ENCODE measurements at regions not wholly inside any gene's neighbourhood (a gene's known extent, or its start where the extent isn't known, plus 50 kb on each side); places are given as distances from the start of the nearest gene placed in this dataset.

GRCh38 chr12:67391034-67391433 lies 121.9 kb downstream of the CAND1 start:
- Histone ChIP-seq H3K14ac (ENCODE audit: insufficient read depth, low read length) (no peak overlapping the region), H3K4me1 (ENCODE audit: insufficient read depth, low read length) (no peaks in the 10 kb centered on the region), H3K23me2 (ENCODE audit: insufficient read length, low read depth, low read length, poor library complexity, severe bottlenecking) (no peaks in the 10 kb centered on the region), H3K4ac (ENCODE audit: low read depth, low read length) (no peak overlapping the region), H2BK12ac (ENCODE audit: insufficient read length, low read depth, low read length) (no peak overlapping the region), H4K8ac (replicated peaks; ENCODE audit: insufficient read length, low read depth, low read length) (no peak overlapping the region), H2AK5ac (ENCODE audit: insufficient read length, low read length) (no peak overlapping the region), H4K91ac (ENCODE audit: insufficient read length, low read depth, low read length) (no peak overlapping the region), H3K27ac (ENCODE audit: insufficient read length, low read depth, low read length) (no peak overlapping the region), H2BK5ac (ENCODE audit: insufficient read length, low read length) (no peak overlapping the region), H3K79me1 (ENCODE audit: insufficient read depth, low read depth, low read length, poor library complexity, severe bottlenecking) (no peaks in the 10 kb centered on the region), H3K56ac (ENCODE audit: insufficient read length, low read depth, low read length) (no peak overlapping the region), H3K79me2 (ENCODE audit: insufficient read depth, low read length) (no peaks in the 10 kb centered on the region), H3K27me3 (ENCODE audit: insufficient read depth, low read length) (no peaks in the 10 kb centered on the region), H2BK20ac (ENCODE audit: low read depth, low read length, poor library complexity, severe bottlenecking) (no peak overlapping the region), H3T11ph (ENCODE audit: low read length) (no peak overlapping the region), H2AFZ (ENCODE audit: low read length) (no peak overlapping the region), H4K5ac (ENCODE audit: insufficient read length, low read depth, low read length) (no peak overlapping the region), H3K18ac (ENCODE audit: insufficient read length, low read depth, low read length) (no peak overlapping the region), H3K9ac (ENCODE audit: extremely low read depth, insufficient read length, low read length) (no peak overlapping the region), H2BK15ac (ENCODE audit: low read depth, low read length) (no peak overlapping the region), H3K23ac (ENCODE audit: insufficient read length, low read depth, low read length) (no peak overlapping the region), H2BK120ac (ENCODE audit: low read depth, low read length, poor library complexity, severe bottlenecking) (no peak overlapping the region), H3K9me3 (ENCODE audit: control insufficient read depth, low read depth, low read length) (no peaks in the 10 kb centered on the region), H3K4me2 (ENCODE audit: insufficient read depth, insufficient read length, low read length) (no peak overlapping the region), H4K20me1 (ENCODE audit: control insufficient read depth, insufficient read depth, insufficient read length) (no peaks in the 10 kb centered on the region)
- no peak for DNase-seq
- Mint-ChIP-seq H3K36me3 (ENCODE audit: insufficient read depth in 1 of 3, low read depth in 3 of 3) (no peaks in the 10 kb centered on the region), H3K27me3 (ENCODE audit: low read depth) (no peaks in the 10 kb centered on the region), H3K4me3 (no peak overlapping the region), H3K27ac (no peak overlapping the region), H3K9me3 (no peaks in the 10 kb centered on the region), H3K4me1 (peaks cover 10 to 15% of the 10 kb centered on the region in 2 experiments)
- WGBS (ENCODE audit: extremely low coverage, insufficient read length, low lambda C conversion rate), result no CpG with 5 or more reads among the region's 1 CpG
- no peak for TF ChIP-seq CTCF (conservative IDR thresholded peaks at IDR 0.05)
